HEK293 (cell line): ENCODE measurements at regions not wholly inside any gene's neighbourhood (a gene's known extent, or its start where the extent isn't known, plus 50 kb on each side); places are given as distances from the start of the nearest gene placed in this dataset.

ENCODE experiments used
- SP2 ChIP-seq: fragments of 450-650 bp; formaldehyde crosslinking; IDR thresholded peaks from 2 replicates; pipeline ENCODE4 v1.5.1; 2016; ENCODE audit warnings: missing biosample characterization, missing genetic modification characterization
- YY1 ChIP-seq: fragments of 450-650 bp; formaldehyde crosslinking; IDR thresholded peaks from 2 replicates; pipeline ENCODE4 v1.5.1; 2018; ENCODE audit warnings: missing biosample characterization, missing genetic modification characterization
- ZNF132 ChIP-seq: fragments of 450-650 bp; formaldehyde crosslinking; IDR thresholded peaks from 2 replicates; pipeline ENCODE4 v1.5.1; 2017; ENCODE audit warnings: missing biosample characterization, missing genetic modification characterization, borderline replicate concordance
- ZNF24 ChIP-seq: fragments of 450-650 bp; formaldehyde crosslinking; IDR thresholded peaks from 2 replicates; pipeline ENCODE4 v1.5.1; 2016; ENCODE audit warnings: missing biosample characterization, missing genetic modification characterization
- ZNF335 ChIP-seq: fragments of 450-650 bp; formaldehyde crosslinking; conservative IDR thresholded peaks from 2 replicates; pipeline ENCODE4 v1.5.1; 2016; ENCODE audit warnings: missing biosample characterization, missing genetic modification characterization
- ZNF610 ChIP-seq: fragments of 450-650 bp; formaldehyde crosslinking; IDR thresholded peaks from 2 replicates; pipeline ENCODE4 v1.5.1; 2016; ENCODE audit warnings: missing biosample characterization, missing genetic modification characterization, borderline replicate concordance
- ZNF670 ChIP-seq: fragments of 450-650 bp; formaldehyde crosslinking; IDR thresholded peaks from 2 replicates; pipeline ENCODE4 v1.5.1; 2016; ENCODE audit warnings: missing biosample characterization, missing genetic modification characterization, low read depth
- ZNF768 ChIP-seq: fragments of 450-650 bp; formaldehyde crosslinking; IDR thresholded peaks from 2 replicates; pipeline ENCODE4 v1.5.1; 2018; ENCODE audit warnings: missing biosample characterization, mild to moderate bottlenecking, missing genetic modification characterization
- TF ChIP-seq, protein P1 (sequence below): fragments of 450-650 bp; formaldehyde crosslinking; IDR thresholded peaks from 2 replicates; pipeline ENCODE4 v1.5.1; 2016; ENCODE audit warnings: missing biosample characterization, missing genetic modification characterization
- TF ChIP-seq, protein P2 (sequence below): fragments of 450-650 bp; formaldehyde crosslinking; IDR thresholded peaks from 2 replicates; pipeline ENCODE4 v1.5.1; 2016; ENCODE audit warnings: missing biosample characterization, missing genetic modification characterization, borderline replicate concordance
- TF ChIP-seq, protein P3 (sequence below): fragments of 450-650 bp; formaldehyde crosslinking; IDR thresholded peaks from 2 replicates; pipeline ENCODE4 v1.5.1; 2016; ENCODE audit warnings: missing biosample characterization, missing genetic modification characterization
- TF ChIP-seq, protein P4 (sequence below): fragments of 450-650 bp; formaldehyde crosslinking; IDR thresholded peaks from 2 replicates; pipeline ENCODE4 v1.5.1; 2016; ENCODE audit warnings: missing biosample characterization, missing genetic modification characterization
- TF ChIP-seq, protein P5 (sequence below): fragments of 450-650 bp; formaldehyde crosslinking; conservative IDR thresholded peaks from 2 replicates; pipeline ENCODE4 v1.5.1; 2016; ENCODE audit warnings: low read depth, missing biosample characterization, missing genetic modification characterization

DNA sequence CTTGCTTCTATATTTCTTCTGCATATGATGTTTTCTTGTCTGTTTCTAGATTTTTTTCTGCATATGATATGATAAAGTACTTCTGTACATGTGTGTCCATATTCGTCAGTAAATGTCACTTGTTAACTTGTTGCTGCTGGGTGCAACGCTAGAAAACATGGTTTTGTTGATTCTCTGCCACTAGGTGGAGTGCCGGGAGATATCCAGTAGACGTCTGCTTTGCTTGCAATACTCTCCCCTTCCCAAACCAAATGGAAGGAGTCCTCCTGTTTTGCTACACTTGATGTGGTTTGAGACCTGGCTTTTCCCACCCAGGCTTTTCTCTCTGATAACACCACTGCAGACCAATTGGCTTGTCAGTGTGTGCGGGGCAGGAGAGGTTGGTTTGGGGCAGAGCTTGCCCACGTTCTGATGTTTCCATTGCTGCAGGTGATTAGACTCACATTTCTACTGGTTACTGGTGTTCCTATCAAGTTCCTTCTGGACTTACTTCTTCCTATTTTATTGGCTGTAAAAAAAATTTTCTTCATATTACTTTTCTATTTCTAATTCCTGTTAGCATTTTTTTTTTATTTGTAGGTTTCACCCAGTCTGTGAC, 900.0 kb upstream of the CDH10 start:
- TF ChIP-seq, protein P1, sequence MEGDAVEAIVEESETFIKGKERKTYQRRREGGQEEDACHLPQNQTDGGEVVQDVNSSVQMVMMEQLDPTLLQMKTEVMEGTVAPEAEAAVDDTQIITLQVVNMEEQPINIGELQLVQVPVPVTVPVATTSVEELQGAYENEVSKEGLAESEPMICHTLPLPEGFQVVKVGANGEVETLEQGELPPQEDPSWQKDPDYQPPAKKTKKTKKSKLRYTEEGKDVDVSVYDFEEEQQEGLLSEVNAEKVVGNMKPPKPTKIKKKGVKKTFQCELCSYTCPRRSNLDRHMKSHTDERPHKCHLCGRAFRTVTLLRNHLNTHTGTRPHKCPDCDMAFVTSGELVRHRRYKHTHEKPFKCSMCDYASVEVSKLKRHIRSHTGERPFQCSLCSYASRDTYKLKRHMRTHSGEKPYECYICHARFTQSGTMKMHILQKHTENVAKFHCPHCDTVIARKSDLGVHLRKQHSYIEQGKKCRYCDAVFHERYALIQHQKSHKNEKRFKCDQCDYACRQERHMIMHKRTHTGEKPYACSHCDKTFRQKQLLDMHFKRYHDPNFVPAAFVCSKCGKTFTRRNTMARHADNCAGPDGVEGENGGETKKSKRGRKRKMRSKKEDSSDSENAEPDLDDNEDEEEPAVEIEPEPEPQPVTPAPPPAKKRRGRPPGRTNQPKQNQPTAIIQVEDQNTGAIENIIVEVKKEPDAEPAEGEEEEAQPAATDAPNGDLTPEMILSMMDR, result 0 out of 2 replicates have a peak, but pooled peaks have one; percentile 28
- TF ChIP-seq ZNF610 (no peak), ZNF24 (tag by site-specific recombination) (no peak), ZNF132 (no peak), ZNF768 (tag by site-specific recombination) (no peak), ZNF670 (no peak), SP2 (tag by site-specific recombination) (no peak), YY1 (no peak), ZNF335 (no peak)
- TF ChIP-seq, protein P2, sequence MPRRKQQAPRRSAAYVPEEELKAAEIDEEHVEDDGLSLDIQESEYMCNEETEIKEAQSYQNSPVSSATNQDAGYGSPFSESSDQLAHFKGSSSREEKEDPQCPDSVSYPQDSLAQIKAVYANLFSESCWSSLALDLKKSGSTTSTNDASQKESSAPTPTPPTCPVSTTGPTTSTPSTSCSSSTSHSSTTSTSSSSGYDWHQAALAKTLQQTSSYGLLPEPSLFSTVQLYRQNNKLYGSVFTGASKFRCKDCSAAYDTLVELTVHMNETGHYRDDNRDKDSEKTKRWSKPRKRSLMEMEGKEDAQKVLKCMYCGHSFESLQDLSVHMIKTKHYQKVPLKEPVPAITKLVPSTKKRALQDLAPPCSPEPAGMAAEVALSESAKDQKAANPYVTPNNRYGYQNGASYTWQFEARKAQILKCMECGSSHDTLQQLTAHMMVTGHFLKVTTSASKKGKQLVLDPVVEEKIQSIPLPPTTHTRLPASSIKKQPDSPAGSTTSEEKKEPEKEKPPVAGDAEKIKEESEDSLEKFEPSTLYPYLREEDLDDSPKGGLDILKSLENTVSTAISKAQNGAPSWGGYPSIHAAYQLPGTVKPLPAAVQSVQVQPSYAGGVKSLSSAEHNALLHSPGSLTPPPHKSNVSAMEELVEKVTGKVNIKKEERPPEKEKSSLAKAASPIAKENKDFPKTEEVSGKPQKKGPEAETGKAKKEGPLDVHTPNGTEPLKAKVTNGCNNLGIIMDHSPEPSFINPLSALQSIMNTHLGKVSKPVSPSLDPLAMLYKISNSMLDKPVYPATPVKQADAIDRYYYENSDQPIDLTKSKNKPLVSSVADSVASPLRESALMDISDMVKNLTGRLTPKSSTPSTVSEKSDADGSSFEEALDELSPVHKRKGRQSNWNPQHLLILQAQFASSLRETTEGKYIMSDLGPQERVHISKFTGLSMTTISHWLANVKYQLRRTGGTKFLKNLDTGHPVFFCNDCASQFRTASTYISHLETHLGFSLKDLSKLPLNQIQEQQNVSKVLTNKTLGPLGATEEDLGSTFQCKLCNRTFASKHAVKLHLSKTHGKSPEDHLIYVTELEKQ (tag by site-specific recombination), result no peak
- TF ChIP-seq, protein P3, sequence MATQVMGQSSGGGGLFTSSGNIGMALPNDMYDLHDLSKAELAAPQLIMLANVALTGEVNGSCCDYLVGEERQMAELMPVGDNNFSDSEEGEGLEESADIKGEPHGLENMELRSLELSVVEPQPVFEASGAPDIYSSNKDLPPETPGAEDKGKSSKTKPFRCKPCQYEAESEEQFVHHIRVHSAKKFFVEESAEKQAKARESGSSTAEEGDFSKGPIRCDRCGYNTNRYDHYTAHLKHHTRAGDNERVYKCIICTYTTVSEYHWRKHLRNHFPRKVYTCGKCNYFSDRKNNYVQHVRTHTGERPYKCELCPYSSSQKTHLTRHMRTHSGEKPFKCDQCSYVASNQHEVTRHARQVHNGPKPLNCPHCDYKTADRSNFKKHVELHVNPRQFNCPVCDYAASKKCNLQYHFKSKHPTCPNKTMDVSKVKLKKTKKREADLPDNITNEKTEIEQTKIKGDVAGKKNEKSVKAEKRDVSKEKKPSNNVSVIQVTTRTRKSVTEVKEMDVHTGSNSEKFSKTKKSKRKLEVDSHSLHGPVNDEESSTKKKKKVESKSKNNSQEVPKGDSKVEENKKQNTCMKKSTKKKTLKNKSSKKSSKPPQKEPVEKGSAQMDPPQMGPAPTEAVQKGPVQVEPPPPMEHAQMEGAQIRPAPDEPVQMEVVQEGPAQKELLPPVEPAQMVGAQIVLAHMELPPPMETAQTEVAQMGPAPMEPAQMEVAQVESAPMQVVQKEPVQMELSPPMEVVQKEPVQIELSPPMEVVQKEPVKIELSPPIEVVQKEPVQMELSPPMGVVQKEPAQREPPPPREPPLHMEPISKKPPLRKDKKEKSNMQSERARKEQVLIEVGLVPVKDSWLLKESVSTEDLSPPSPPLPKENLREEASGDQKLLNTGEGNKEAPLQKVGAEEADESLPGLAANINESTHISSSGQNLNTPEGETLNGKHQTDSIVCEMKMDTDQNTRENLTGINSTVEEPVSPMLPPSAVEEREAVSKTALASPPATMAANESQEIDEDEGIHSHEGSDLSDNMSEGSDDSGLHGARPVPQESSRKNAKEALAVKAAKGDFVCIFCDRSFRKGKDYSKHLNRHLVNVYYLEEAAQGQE, result no peak
- TF ChIP-seq, protein P4, sequence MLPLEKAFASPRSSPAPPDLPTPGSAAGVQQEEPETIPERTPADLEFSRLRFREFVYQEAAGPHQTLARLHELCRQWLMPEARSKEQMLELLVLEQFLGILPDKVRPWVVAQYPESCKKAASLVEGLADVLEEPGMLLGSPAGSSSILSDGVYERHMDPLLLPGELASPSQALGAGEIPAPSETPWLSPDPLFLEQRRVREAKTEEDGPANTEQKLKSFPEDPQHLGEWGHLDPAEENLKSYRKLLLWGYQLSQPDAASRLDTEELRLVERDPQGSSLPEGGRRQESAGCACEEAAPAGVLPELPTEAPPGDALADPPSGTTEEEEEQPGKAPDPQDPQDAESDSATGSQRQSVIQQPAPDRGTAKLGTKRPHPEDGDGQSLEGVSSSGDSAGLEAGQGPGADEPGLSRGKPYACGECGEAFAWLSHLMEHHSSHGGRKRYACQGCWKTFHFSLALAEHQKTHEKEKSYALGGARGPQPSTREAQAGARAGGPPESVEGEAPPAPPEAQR, result no peak
- TF ChIP-seq, protein P5, sequence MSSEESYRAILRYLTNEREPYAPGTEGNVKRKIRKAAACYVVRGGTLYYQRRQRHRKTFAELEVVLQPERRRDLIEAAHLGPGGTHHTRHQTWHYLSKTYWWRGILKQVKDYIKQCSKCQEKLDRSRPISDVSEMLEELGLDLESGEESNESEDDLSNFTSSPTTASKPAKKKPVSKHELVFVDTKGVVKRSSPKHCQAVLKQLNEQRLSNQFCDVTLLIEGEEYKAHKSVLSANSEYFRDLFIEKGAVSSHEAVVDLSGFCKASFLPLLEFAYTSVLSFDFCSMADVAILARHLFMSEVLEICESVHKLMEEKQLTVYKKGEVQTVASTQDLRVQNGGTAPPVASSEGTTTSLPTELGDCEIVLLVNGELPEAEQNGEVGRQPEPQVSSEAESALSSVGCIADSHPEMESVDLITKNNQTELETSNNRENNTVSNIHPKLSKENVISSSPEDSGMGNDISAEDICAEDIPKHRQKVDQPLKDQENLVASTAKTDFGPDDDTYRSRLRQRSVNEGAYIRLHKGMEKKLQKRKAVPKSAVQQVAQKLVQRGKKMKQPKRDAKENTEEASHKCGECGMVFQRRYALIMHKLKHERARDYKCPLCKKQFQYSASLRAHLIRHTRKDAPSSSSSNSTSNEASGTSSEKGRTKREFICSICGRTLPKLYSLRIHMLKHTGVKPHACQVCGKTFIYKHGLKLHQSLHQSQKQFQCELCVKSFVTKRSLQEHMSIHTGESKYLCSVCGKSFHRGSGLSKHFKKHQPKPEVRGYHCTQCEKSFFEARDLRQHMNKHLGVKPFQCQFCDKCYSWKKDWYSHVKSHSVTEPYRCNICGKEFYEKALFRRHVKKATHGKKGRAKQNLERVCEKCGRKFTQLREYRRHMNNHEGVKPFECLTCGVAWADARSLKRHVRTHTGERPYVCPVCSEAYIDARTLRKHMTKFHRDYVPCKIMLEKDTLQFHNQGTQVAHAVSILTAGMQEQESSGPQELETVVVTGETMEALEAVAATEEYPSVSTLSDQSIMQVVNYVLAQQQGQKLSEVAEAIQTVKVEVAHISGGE (tag by site-specific recombination), result no peak
